Endothelial cell of umbilical vein (primary cell): ENCODE measurements at regions not wholly inside any gene's neighbourhood (a gene's known extent, or its start where the extent isn't known, plus 50 kb on each side); places are given as distances from the start of the nearest gene placed in this dataset.

Experiments
- BruUV-seq: library from RNA; stranded (reverse); fragments of 400-500 nt; replicated peaks from 2 replicates; lab custom pipeline; 2021; lab: Mats Ljungman, UMichigan
- CTCF ChIA-PET: fragments of 300-600, 350-600 bp; sonication (Branson Sonifier 250); formaldehyde crosslinking; loops from one replicate; lab custom pipeline; 2021; ENCODE audit warnings: antibody characterized with exemption, inconsistent platforms; lab: Charles Lee
- POLR2A ChIA-PET: fragments of 300-600, 350-600 bp; sonication (Branson Sonifier 250); formaldehyde crosslinking; loops from one replicate; lab custom pipeline; 2021; ENCODE audit warnings: antibody characterized with exemption, inconsistent platforms; lab: Charles Lee
- DNase-seq: peaks from one replicate; pipeline ENCODE4 v3.0.0-alpha.2; 2011; ENCODE audit warnings: low read depth, low spot score
- FAIRE-seq: peaks from 2 replicates; lab custom pipeline; 2011; peaks lifted over from hg19 to GRCh38; lab: Jason Lieb, UNC
- H2AFZ ChIP-seq: 2 replicates; pipeline ENCODE4 v1.6.0; 2012; ENCODE audit warnings: low read depth, low read length, control low read depth, inconsistent platforms
- H3K27ac ChIP-seq: 2 replicates; pipeline ENCODE4 v1.5.1; 2011; ENCODE audit warnings: low read depth, mild to moderate bottlenecking, control low read depth, low read length, moderate library complexity; ENCODE audit not compliant: insufficient read depth
- H3K27me3 ChIP-seq, 2 experiments: 2 replicates each; pipeline versions ENCODE4 v1.6.0 to v1.6.1; 2011; ENCODE audit warnings: low read length in 2 of 2, mixed read lengths in 1 of 2; ENCODE audit not compliant: control insufficient read depth in 2 of 2, insufficient read depth in 2 of 2
- H3K36me3 ChIP-seq, 2 experiments: 2 replicates in 1 of 2; 3 replicates in 1 of 2; pipeline ENCODE4 v1.5.1; 2011; ENCODE audit warnings: low read length in 2 of 2, mild to moderate bottlenecking in 1 of 2, moderate library complexity in 1 of 2; ENCODE audit not compliant: control insufficient read depth in 2 of 2, insufficient read depth in 2 of 2; ENCODE audit errors: extremely low read depth in 1 of 2
- H3K4me1 ChIP-seq: 3 replicates; pipeline ENCODE4 v1.5.1; 2011; ENCODE audit warnings: mild to moderate bottlenecking, low read length; ENCODE audit not compliant: control insufficient read depth, insufficient read depth; ENCODE audit errors: extremely low read depth
- H3K4me2 ChIP-seq: 2 replicates; pipeline ENCODE4 v1.6.1; 2011; ENCODE audit warnings: low read length, control low read depth, mixed read lengths; ENCODE audit not compliant: insufficient read depth
- H3K4me3 ChIP-seq, 3 experiments: fragments of 200-600 bp in 1 of 3; sonication (generic), shearing (Covaris generic) in 1 of 3; replicated peaks in 1 of 3; 2 replicates each; pipeline ENCODE4 v1.5.1; 2011 to 2016; ENCODE audit warnings: control low read depth in 3 of 3, low read length in 3 of 3, mild to moderate bottlenecking in 2 of 3, inconsistent platforms in 1 of 3, low read depth in 1 of 3, moderate library complexity in 1 of 3; ENCODE audit not compliant: insufficient read depth in 1 of 3
- H3K79me2 ChIP-seq: 2 replicates; pipeline ENCODE4 v1.6.0; 2012; ENCODE audit warnings: low read length, inconsistent platforms; ENCODE audit not compliant: control insufficient read depth, insufficient read depth
- H3K9ac ChIP-seq: replicated peaks from 2 replicates; pipeline ENCODE3; 2011; ENCODE audit warnings: low read length, control low read depth; ENCODE audit not compliant: insufficient read depth; ENCODE audit errors: extremely low read depth
- H3K9me1 ChIP-seq: replicated peaks from 3 replicates; pipeline ENCODE4 v1.6.0; 2011; ENCODE audit warnings: mild to moderate bottlenecking, low read length; ENCODE audit not compliant: control insufficient read depth, insufficient read depth; ENCODE audit errors: extremely low read depth
- H3K9me3 ChIP-seq: replicated peaks from 2 replicates; pipeline ENCODE4 v1.5.1; 2012; ENCODE audit warnings: low read length, inconsistent platforms; ENCODE audit not compliant: control insufficient read depth, insufficient read depth
- H4K20me1 ChIP-seq: replicated peaks from 2 replicates; pipeline ENCODE3; 2011; ENCODE audit warnings: mild to moderate bottlenecking, low read length; ENCODE audit not compliant: control insufficient read depth, insufficient read depth; ENCODE audit errors: extremely low read depth
- EZH2 ChIP-seq: IDR thresholded peaks from 2 replicates; pipeline ENCODE4 v1.6.1; 2012; ENCODE audit warnings: borderline replicate concordance, low read depth, mild to moderate bottlenecking, moderate library complexity, low read length, inconsistent platforms; ENCODE audit not compliant: severe bottlenecking
- FOS ChIP-seq: IDR thresholded peaks from 2 replicates; pipeline ENCODE4 v1.6.1; 2011; ENCODE audit warnings: mild to moderate bottlenecking, low read length, moderate library complexity, borderline replicate concordance; ENCODE audit not compliant: insufficient read depth
- GATA2 ChIP-seq: IDR thresholded peaks from 2 replicates; pipeline ENCODE4 v1.7.0; 2011; ENCODE audit warnings: low read depth, mild to moderate bottlenecking, moderate library complexity, mixed read lengths, low read length; ENCODE audit not compliant: insufficient read length, insufficient read depth
- JUN ChIP-seq: IDR thresholded peaks from 2 replicates; pipeline ENCODE4 v1.6.1; 2011; ENCODE audit warnings: borderline replicate concordance, low read depth; ENCODE audit not compliant: insufficient read length, insufficient read depth
- MYC ChIP-seq: IDR thresholded peaks from one replicate; pipeline ENCODE4 v1.6.1; 2011; ENCODE audit warnings: mild to moderate bottlenecking, low read depth, low read length
- POLR2A ChIP-seq: IDR thresholded peaks from 2 replicates; pipeline ENCODE4 v1.6.1; 2012; ENCODE audit warnings: low read depth, mild to moderate bottlenecking, control low read depth, low read length
- POLR2AphosphoS5 ChIP-seq: IDR thresholded peaks from 2 replicates; pipeline ENCODE4 v1.6.1; 2012; ENCODE audit warnings: low read depth, mild to moderate bottlenecking, control low read depth, low read length, moderate library complexity; ENCODE audit not compliant: insufficient read depth
- dilution Hi-C: fragments of 300-500 bp; cut with MboI; formaldehyde crosslinking; loops from one replicate; pipeline ENCODE4 v1.15.0; 2019; ENCODE audit warnings: low sequenced_read_pairs; ENCODE audit not compliant: extremely low pct_ligation_motif_present
- intact Hi-C: fragments of 100-400 bp; cut with micrococcal nuclease; formaldehyde crosslinking; loops from one replicate; pipeline ENCODE4 v1.10.0; 2022
- TF ChIP-seq, protein P1 (sequence below), 2 donors: IDR thresholded peaks; 1 replicate in 1 of 2; 2 replicates in 1 of 2; pipeline ENCODE4 v1.5.1; 2011; ENCODE audit warnings: low read length in 2 of 2, mild to moderate bottlenecking in 2 of 2, moderate library complexity in 2 of 2, control low read depth in 1 of 2, inconsistent platforms in 1 of 2, low read depth in 1 of 2; ENCODE audit not compliant: insufficient read depth in 1 of 2; ENCODE audit errors: extremely low read depth in 1 of 2
- TF ChIP-seq, protein P2 (sequence below): IDR thresholded peaks from 2 replicates; pipeline ENCODE4 v1.6.1; 2011; ENCODE audit not compliant: insufficient read depth, insufficient read length

DNA sequence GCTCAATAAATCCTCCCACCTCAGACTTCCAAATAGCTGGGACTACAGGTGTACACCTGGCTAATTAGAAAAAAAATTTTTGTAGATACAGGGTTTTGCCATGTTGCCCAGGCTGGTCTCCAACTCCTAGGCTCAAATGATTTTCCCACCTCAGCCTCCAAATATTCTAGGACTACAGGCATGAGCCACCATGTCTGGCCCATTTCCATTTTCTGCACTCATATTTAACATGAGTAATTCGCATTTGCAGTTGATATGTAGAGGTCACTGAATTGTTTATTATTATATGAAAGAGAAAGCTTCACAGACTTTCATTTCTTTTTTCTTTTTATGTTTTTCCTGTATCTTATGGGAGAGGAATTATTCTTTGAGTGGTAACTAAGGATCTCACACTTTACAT, 492.7 kb downstream of the CNTN3 start:
- no peaks in the 10 kb centered on the region for H4K20me1 ChIP-seq
- ChIA-PET CTCF (no interaction called here), POLR2A (no interaction called here)
- FAIRE-seq (no peak), DNase-seq (no peak)
- intact Hi-C loops (no loop called here), dilution Hi-C loops (no loop called here)
- BruUV-seq: no TSS peak
- no peak overlapping the region for H3K4me2 ChIP-seq
- no peaks in the 10 kb centered on the region for H3K27me3 ChIP-seq
- no peaks in the 10 kb centered on the region for H3K79me2 ChIP-seq
- H3K36me3 ChIP-seq: no peaks in the 10 kb centered on the region
- peaks cover 2% of the 10 kb centered on the region for H3K9me3 ChIP-seq
- no peak for TF ChIP-seq POLR2AphosphoS5
- TF ChIP-seq JUN: no peak
- TF ChIP-seq MYC: no peak
- TF ChIP-seq EZH2: no peak
- TF ChIP-seq FOS: no peak
- TF ChIP-seq, protein P1, sequence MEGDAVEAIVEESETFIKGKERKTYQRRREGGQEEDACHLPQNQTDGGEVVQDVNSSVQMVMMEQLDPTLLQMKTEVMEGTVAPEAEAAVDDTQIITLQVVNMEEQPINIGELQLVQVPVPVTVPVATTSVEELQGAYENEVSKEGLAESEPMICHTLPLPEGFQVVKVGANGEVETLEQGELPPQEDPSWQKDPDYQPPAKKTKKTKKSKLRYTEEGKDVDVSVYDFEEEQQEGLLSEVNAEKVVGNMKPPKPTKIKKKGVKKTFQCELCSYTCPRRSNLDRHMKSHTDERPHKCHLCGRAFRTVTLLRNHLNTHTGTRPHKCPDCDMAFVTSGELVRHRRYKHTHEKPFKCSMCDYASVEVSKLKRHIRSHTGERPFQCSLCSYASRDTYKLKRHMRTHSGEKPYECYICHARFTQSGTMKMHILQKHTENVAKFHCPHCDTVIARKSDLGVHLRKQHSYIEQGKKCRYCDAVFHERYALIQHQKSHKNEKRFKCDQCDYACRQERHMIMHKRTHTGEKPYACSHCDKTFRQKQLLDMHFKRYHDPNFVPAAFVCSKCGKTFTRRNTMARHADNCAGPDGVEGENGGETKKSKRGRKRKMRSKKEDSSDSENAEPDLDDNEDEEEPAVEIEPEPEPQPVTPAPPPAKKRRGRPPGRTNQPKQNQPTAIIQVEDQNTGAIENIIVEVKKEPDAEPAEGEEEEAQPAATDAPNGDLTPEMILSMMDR (IDR thresholded peaks at IDR 0.05; ENCODE audit: extremely low read depth in 1 of 2, insufficient read depth in 1 of 2, low read depth in 1 of 2, low read length in 2 of 2): no peak
- TF ChIP-seq, protein P2, sequence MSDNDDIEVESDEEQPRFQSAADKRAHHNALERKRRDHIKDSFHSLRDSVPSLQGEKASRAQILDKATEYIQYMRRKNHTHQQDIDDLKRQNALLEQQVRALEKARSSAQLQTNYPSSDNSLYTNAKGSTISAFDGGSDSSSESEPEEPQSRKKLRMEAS: no peak
- TF ChIP-seq POLR2A: no peak
- TF ChIP-seq GATA2: no peak
- no peaks in the 10 kb centered on the region for H3K9me1 ChIP-seq
- H2AFZ ChIP-seq: no peak overlapping the region
- no peak overlapping the region for H3K4me3 ChIP-seq
- no peak overlapping the region for H3K27ac ChIP-seq
- no peak overlapping the region for H3K9ac ChIP-seq
- H3K4me1 ChIP-seq: no peaks in the 10 kb centered on the region
